ENCODE measurements at regions not wholly inside any gene's neighbourhood (a gene's known extent, or its start where the extent isn't known, plus 50 kb on each side); places are given as distances from the start of the nearest gene placed in this dataset.

DNA sequence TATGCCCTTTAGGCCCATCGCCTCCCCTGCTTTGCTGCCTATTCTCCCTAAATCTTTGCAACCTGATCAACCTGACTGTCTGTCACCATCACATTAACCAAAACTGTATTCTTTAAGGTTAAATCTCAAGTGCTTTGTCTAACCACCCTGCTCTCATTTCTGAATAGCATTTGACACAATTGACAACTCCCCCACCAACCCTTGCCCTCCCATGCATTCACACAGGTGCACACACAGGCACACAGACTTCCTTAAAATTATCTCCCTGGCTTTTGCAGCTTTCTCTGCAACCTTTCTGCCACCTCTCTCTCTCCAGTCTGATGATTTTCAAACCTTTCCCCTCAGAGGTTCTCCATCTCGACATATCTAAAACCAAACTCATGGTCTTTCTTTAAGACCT lies 64.6 kb upstream of the ST8SIA3 start:
- no peak for TF ChIP-seq EP300 (IDR thresholded peaks at IDR 0.05)
- TF ChIP-seq, protein P1, sequence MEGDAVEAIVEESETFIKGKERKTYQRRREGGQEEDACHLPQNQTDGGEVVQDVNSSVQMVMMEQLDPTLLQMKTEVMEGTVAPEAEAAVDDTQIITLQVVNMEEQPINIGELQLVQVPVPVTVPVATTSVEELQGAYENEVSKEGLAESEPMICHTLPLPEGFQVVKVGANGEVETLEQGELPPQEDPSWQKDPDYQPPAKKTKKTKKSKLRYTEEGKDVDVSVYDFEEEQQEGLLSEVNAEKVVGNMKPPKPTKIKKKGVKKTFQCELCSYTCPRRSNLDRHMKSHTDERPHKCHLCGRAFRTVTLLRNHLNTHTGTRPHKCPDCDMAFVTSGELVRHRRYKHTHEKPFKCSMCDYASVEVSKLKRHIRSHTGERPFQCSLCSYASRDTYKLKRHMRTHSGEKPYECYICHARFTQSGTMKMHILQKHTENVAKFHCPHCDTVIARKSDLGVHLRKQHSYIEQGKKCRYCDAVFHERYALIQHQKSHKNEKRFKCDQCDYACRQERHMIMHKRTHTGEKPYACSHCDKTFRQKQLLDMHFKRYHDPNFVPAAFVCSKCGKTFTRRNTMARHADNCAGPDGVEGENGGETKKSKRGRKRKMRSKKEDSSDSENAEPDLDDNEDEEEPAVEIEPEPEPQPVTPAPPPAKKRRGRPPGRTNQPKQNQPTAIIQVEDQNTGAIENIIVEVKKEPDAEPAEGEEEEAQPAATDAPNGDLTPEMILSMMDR (IDR thresholded peaks at IDR 0.05), result no peak
